ENCODE measurements at regions not wholly inside any gene's neighbourhood (a gene's known extent, or its start where the extent isn't known, plus 50 kb on each side); places are given as distances from the start of the nearest gene placed in this dataset.

DNA sequence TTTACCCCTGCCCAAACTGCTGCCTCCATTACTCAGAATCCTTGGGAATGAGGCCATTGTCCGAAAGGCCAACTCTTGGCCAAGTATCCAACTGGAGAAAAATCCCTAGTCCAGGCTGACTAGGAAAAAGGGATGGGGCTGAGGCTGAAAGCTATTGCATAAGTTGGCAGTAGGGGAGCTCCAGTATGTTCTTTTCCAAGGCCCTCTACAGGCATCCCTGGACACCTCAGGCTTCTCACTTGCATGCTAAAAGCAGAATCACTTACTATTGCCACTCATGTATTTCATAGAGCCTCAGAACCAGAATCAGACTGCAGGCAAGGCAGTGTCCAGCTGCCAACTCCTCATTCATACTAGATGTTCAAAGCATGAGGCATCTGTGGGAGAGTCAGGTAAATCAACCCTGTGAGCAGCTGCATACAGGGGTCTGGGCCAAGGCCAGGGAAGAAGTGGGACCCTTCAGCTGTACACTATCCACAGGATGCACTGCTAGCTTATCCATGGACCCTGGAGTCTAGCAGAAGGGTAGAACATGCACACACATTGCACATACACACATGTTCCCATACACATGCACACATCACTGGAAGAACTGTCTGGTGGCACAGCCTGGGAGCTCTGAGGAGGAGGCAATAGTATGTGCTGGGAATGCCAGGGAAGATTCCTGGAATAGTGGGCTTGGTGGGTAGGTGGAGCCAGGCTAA is 195.3 kb downstream of the C1orf94 start:
- intact Hi-C loops (cut with DNase I; ENCODE audit: low total_unique reads) = loop anchor here (10.0 kb wide), 1 partner anchor 1067 kb away; no protein-coding TSS in a partner anchor
- Histone ChIP-seq H3K27ac (no peak overlapping the region), H3K36me3 (no peaks in the 10 kb centered on the region), H3K4me3 (no peak overlapping the region), H3K27me3 (peaks cover 13% of the 10 kb centered on the region), H3K9me3 (no peaks in the 10 kb centered on the region), H3K4me1 (no peaks in the 10 kb centered on the region)
- no peak for DNase-seq
- in situ Hi-C loops (cut with MboI; ENCODE audit: low pct_ligation_motif_present in 1 of 4, low pct_unique_long_range_greater_than_20kb in 1 of 4, low sequenced_read_pairs in 3 of 4) = no loop called here
- WGBS, 2 donors (ENCODE audit: low coverage in 1 of 2) = 54 to 80% methylated on average over 1 of the region's 1 CpG
- no peak for TF ChIP-seq POLR2AphosphoS5 (IDR thresholded peaks at IDR 0.05)
- TF ChIP-seq, protein P1, sequence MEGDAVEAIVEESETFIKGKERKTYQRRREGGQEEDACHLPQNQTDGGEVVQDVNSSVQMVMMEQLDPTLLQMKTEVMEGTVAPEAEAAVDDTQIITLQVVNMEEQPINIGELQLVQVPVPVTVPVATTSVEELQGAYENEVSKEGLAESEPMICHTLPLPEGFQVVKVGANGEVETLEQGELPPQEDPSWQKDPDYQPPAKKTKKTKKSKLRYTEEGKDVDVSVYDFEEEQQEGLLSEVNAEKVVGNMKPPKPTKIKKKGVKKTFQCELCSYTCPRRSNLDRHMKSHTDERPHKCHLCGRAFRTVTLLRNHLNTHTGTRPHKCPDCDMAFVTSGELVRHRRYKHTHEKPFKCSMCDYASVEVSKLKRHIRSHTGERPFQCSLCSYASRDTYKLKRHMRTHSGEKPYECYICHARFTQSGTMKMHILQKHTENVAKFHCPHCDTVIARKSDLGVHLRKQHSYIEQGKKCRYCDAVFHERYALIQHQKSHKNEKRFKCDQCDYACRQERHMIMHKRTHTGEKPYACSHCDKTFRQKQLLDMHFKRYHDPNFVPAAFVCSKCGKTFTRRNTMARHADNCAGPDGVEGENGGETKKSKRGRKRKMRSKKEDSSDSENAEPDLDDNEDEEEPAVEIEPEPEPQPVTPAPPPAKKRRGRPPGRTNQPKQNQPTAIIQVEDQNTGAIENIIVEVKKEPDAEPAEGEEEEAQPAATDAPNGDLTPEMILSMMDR (IDR thresholded peaks at IDR 0.05) = no peak
- TF ChIP-seq EP300 (IDR thresholded peaks at IDR 0.05; ENCODE audit: low read depth) = no peak
- no peak for TF ChIP-seq POLR2A (IDR thresholded peaks at IDR 0.05)

DNA sequence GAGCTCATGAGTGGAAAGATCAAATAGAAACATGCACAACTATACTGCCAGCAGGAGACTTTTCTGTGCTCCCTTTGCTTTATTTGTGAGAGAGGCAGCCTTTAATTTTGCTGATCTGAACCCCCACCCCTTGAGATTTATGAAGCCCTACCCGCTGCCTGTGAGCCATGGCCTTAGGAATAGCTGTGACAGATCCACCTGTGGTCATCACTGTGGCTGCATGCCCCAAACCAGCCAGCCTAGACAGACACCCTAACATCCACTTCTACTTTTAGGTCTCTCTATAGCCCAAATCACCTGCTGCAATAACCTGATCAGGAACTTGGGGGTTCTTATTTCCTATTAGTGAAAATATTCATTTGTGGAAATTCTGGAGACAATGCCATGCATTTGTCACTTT is 196.2 kb downstream of the C1orf94 start:
- DNase-seq = no peak
- in situ Hi-C loops (cut with MboI; ENCODE audit: low pct_ligation_motif_present in 1 of 4, low pct_unique_long_range_greater_than_20kb in 1 of 4, low sequenced_read_pairs in 3 of 4) = no loop called here
- Histone ChIP-seq H3K4me3 (no peak overlapping the region), H3K9me3 (no peaks in the 10 kb centered on the region), H3K27ac (no peak overlapping the region), H3K27me3 (peaks cover 15% of the 10 kb centered on the region), H3K36me3 (no peaks in the 10 kb centered on the region), H3K4me1 (no peaks in the 10 kb centered on the region)
- intact Hi-C loops (cut with DNase I; ENCODE audit: low total_unique reads) = loop anchor here (10.0 kb wide), 1 partner anchor 1068 kb away; no protein-coding TSS in a partner anchor
- no peak for TF ChIP-seq POLR2AphosphoS5 (IDR thresholded peaks at IDR 0.05)
- no peak for TF ChIP-seq EP300 (IDR thresholded peaks at IDR 0.05; ENCODE audit: low read depth)
- WGBS, 2 donors (ENCODE audit: low coverage in 1 of 2) = 90% methylated on average over 1 of the region's 1 CpG; no CpG with 5 or more reads in 1 of the 2 donors

DNA sequence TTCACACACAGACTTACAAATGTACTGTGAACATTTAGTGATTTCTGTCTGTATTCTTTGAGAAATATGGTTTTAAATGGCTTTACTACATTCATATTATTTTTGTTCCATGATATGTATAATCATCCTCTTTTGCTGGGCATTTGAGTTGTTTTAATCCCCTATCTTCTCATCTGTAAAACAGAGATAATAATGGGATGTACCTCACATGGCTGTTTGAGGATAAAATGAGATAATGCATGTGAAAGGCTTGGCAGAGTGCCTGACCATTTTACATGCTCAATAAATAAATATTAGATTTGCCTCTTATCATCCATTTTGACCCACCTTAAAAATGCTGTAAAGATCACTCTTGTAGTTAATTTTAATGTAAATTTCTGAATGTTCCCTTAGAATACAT is 197.2 kb downstream of the C1orf94 start:
- TF ChIP-seq, protein P1 (IDR thresholded peaks at IDR 0.05) = no peak
- TF ChIP-seq POLR2A (IDR thresholded peaks at IDR 0.05) (no peak), POLR2AphosphoS5 (IDR thresholded peaks at IDR 0.05) (no peak), EP300 (IDR thresholded peaks at IDR 0.05; ENCODE audit: low read depth) (no peak)
- Histone ChIP-seq H3K27ac (no peak overlapping the region), H3K4me1 (no peaks in the 10 kb centered on the region), H3K27me3 (peaks cover 20% of the 10 kb centered on the region), H3K4me3 (no peak overlapping the region), H3K36me3 (no peaks in the 10 kb centered on the region), H3K9me3 (no peaks in the 10 kb centered on the region)
- intact Hi-C loops (cut with DNase I; ENCODE audit: low total_unique reads) = loop anchor here (10.0 kb wide), 1 partner anchor 1069 kb away; no protein-coding TSS in a partner anchor
- DNase-seq = no peak
- in situ Hi-C loops (cut with MboI; ENCODE audit: low pct_ligation_motif_present in 1 of 4, low pct_unique_long_range_greater_than_20kb in 1 of 4, low sequenced_read_pairs in 3 of 4) = no loop called here

DNA sequence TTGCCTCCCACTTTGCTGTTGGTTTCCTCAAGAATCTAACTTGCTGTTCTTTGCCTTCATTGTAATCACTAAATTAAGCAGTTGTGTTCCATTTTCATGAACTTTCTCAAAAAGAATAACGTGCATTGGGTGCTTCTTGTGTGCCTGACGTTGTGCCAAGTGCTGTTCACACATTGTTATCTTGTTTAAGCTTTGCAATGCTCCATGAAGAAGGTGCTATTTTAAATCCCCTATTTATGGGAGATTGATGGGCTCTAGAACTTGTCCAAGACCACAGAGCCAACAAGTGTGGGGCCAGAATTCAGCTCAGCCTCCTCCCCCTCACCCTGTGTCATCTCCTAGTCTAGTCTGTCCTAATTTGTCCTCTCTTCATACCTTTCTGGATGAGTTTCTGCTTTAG is 199.8 kb downstream of the C1orf94 start:
- 0 to 20% methylated on average over 2 of the region's 2 CpGs for WGBS, 2 donors (ENCODE audit: low coverage in 1 of 2)
- Histone ChIP-seq H3K27ac (no peak overlapping the region), H3K9me3 (no peaks in the 10 kb centered on the region), H3K4me3 (no peak overlapping the region), H3K27me3 (peaks cover 27% of the 10 kb centered on the region), H3K36me3 (no peaks in the 10 kb centered on the region), H3K4me1 (no peaks in the 10 kb centered on the region)
- no peak for DNase-seq
- in situ Hi-C loops (cut with MboI; ENCODE audit: low pct_ligation_motif_present in 1 of 4, low pct_unique_long_range_greater_than_20kb in 1 of 4, low sequenced_read_pairs in 3 of 4) (no loop called here), intact Hi-C loops (cut with DNase I; ENCODE audit: low total_unique reads) (loop anchor here (10.0 kb wide), 1 partner anchor 1072 kb away; no protein-coding TSS in a partner anchor)
- TF ChIP-seq POLR2AphosphoS5 (IDR thresholded peaks at IDR 0.05) = no peak
- TF ChIP-seq, protein P1 (IDR thresholded peaks at IDR 0.05) = no peak
- no peak for TF ChIP-seq POLR2A (IDR thresholded peaks at IDR 0.05)
- TF ChIP-seq EP300 (IDR thresholded peaks at IDR 0.05; ENCODE audit: low read depth) = no peak
